ENCODE measurements at regions not wholly inside any gene's neighbourhood (a gene's known extent, or its start where the extent isn't known, plus 50 kb on each side); places are given as distances from the start of the nearest gene placed in this dataset.
A peak's percentile ranks its signal among the peaks of the same experiment; 100 is the strongest.

GRCh38 chr4:24243641-24244040 is 340.7 kb downstream of the DHX15 start:
- intact Hi-C loops (cut with DNase I, micrococcal nuclease): no loop called here
- no peaks in the 10 kb centered on the region for H3K9me3 ChIP-seq

DNA sequence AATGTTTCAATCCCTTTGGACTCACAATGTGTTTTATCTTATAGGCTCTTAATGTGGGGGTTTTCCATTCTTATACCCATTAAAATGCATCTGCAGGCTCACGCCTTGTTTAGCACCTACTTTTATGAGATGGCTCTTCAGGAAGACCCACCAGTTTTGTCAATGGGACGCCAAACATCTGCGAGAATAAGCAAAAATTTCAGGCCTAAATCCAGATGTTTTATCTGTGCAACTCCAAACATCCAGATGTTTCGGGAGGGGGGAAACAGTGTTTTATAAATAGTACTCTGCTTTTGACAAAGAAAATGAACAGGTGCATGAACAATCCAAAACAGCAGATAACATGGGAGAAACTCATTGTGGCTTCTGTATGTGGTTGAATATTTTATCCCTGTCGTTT is 342.8 kb downstream of the DHX15 start:
- no peaks in the 10 kb centered on the region for H3K4me1 ChIP-seq (ENCODE audit: low read depth)
- TF ChIP-seq CTCF (IDR thresholded peaks at IDR 0.05): no peak
- no peaks in the 10 kb centered on the region for H3K36me3 ChIP-seq (ENCODE audit: low read depth)
- ATAC-seq: no peak
- no peaks in the 10 kb centered on the region for H3K9me3 ChIP-seq
- DNase-seq: no peak
- intact Hi-C loops (cut with DNase I, micrococcal nuclease): no loop called here
- no peak overlapping the region for H3K4me3 ChIP-seq

More at GRCh38 chr4:24243641-24244040, 340.7 kb downstream of the DHX15 start:
- Histone ChIP-seq H3K36me3 (ENCODE audit: low read depth) (no peaks in the 10 kb centered on the region), H3K4me1 (ENCODE audit: low read depth) (peaks cover 2% of the 10 kb centered on the region), H3K4me3 (no peak overlapping the region)
- DNase-seq (no peak), ATAC-seq (no peak)
- TF ChIP-seq CTCF (IDR thresholded peaks at IDR 0.05): no peak

- intact Hi-C loops (cut with DNase I, micrococcal nuclease): no loop called here
- Histone ChIP-seq H3K9me3 (no peaks in the 10 kb centered on the region), H3K4me1 (ENCODE audit: low read depth) (no peaks in the 10 kb centered on the region), H3K36me3 (ENCODE audit: low read depth) (no peaks in the 10 kb centered on the region), H3K4me3 (no peak overlapping the region)
- ATAC-seq: no peak
- no peak for TF ChIP-seq CTCF (IDR thresholded peaks at IDR 0.05)
- DNase-seq: no peak
These were observed 343.7 kb downstream of the DHX15 start for GRCh38 chr4:24240655-24241054.

- no peak overlapping the region for H3K4me3 ChIP-seq
- DNase-seq (no peak), ATAC-seq (no peak)
- no peak for TF ChIP-seq CTCF (IDR thresholded peaks at IDR 0.05)
- intact Hi-C loops (cut with DNase I, micrococcal nuclease): no loop called here
- no peaks in the 10 kb centered on the region for H3K4me1 ChIP-seq (ENCODE audit: low read depth)
- H3K36me3 ChIP-seq (ENCODE audit: low read depth): no peaks in the 10 kb centered on the region
- H3K9me3 ChIP-seq: no peaks in the 10 kb centered on the region
These were observed 346.6 kb downstream of the DHX15 start for GRCh38 chr4:24237709-24238108.

- Histone ChIP-seq H3K4me1 (ENCODE audit: low read depth) (no peaks in the 10 kb centered on the region), H3K4me3 (no peak overlapping the region), H3K36me3 (ENCODE audit: low read depth) (no peaks in the 10 kb centered on the region), H3K9me3 (no peaks in the 10 kb centered on the region)
- intact Hi-C loops (cut with DNase I, micrococcal nuclease): no loop called here
- no peak for DNase-seq
- ATAC-seq: peak; percentile 14
- no peak for TF ChIP-seq CTCF (IDR thresholded peaks at IDR 0.05)
These were observed 346.7 kb upstream of the PPARGC1A start for GRCh38 chr4:24236532-24236931.

- no peak for TF ChIP-seq CTCF (IDR thresholded peaks at IDR 0.05)
- intact Hi-C loops (cut with DNase I, micrococcal nuclease): no loop called here
- Histone ChIP-seq H3K4me3 (no peak overlapping the region), H3K4me1 (ENCODE audit: low read depth) (no peaks in the 10 kb centered on the region), H3K36me3 (ENCODE audit: low read depth) (no peaks in the 10 kb centered on the region), H3K9me3 (no peaks in the 10 kb centered on the region)
- ATAC-seq (peak; percentile 32), DNase-seq (no peak)
These were observed 346.3 kb upstream of the PPARGC1A start for GRCh38 chr4:24236120-24236519.
